ENCODE measurements at regions not wholly inside any gene's neighbourhood (a gene's known extent, or its start where the extent isn't known, plus 50 kb on each side); places are given as distances from the start of the nearest gene placed in this dataset.

GRCh38 chr11:80155412-80156017 lies 714.7 kb upstream of the TENM4 start:
- peak; percentile 40 for DNase-seq (ENCODE audit: low spot score)

- peak; percentile 28 for DNase-seq (ENCODE audit: low spot score)
Observed at GRCh38 chr11:80146232-80146631, 705.4 kb upstream of the TENM4 start.

- no peak for DNase-seq (ENCODE audit: low spot score)
Observed at GRCh38 chr11:80144897-80145594, 704.2 kb upstream of the TENM4 start.

GRCh38 chr11:80136991-80137390 lies 696.2 kb upstream of the TENM4 start:
- no peak for DNase-seq (ENCODE audit: low spot score)

GRCh38 chr11:80129396-80129795 lies 688.6 kb upstream of the TENM4 start:
- DNase-seq (ENCODE audit: low spot score): no peak

GRCh38 chr11:80122211-80122610 lies 681.4 kb upstream of the TENM4 start:
- DNase-seq (ENCODE audit: low spot score): no peak

- no peak for DNase-seq (ENCODE audit: low spot score)
Observed at GRCh38 chr11:80118073-80118472, 677.2 kb upstream of the TENM4 start.

GRCh38 chr11:80116796-80117195 lies 676.0 kb upstream of the TENM4 start:
- DNase-seq (ENCODE audit: low spot score): no peak

GRCh38 chr11:80109652-80110051 lies 668.8 kb upstream of the TENM4 start:
- no peak for DNase-seq (ENCODE audit: low spot score)

- DNase-seq (ENCODE audit: low spot score): no peak
Observed at GRCh38 chr11:80109031-80109430, 668.2 kb upstream of the TENM4 start.

- DNase-seq (ENCODE audit: low spot score): no peak
Observed at GRCh38 chr11:80107415-80107814, 666.6 kb upstream of the TENM4 start.

- no peak for DNase-seq (ENCODE audit: low spot score)
Observed at GRCh38 chr11:80104191-80104590, 663.4 kb upstream of the TENM4 start.

- peak; percentile 57 for DNase-seq (ENCODE audit: low spot score)
Observed at GRCh38 chr11:80103142-80103859, 662.5 kb upstream of the TENM4 start.

- DNase-seq (ENCODE audit: low spot score): no peak
Observed at GRCh38 chr11:80097146-80097545, 656.3 kb upstream of the TENM4 start.

- no peak for DNase-seq (ENCODE audit: low spot score)
Observed at GRCh38 chr11:80096736-80097135, 655.9 kb upstream of the TENM4 start.

GRCh38 chr11:80086496-80087055 lies 645.7 kb upstream of the TENM4 start:
- DNase-seq (ENCODE audit: low spot score): no peak

GRCh38 chr11:80085563-80085962 lies 644.7 kb upstream of the TENM4 start:
- no peak for DNase-seq (ENCODE audit: low spot score)

GRCh38 chr11:80084608-80085007 lies 643.8 kb upstream of the TENM4 start:
- no peak for DNase-seq (ENCODE audit: low spot score)

GRCh38 chr11:80083531-80083951 lies 642.7 kb upstream of the TENM4 start:
- DNase-seq (ENCODE audit: low spot score): peak; percentile 18

- DNase-seq (ENCODE audit: low spot score): no peak
Observed at GRCh38 chr11:80082406-80082805, 641.6 kb upstream of the TENM4 start.

GRCh38 chr11:80077113-80077512 lies 636.3 kb upstream of the TENM4 start:
- DNase-seq (ENCODE audit: low spot score): no peak

- DNase-seq (ENCODE audit: low spot score): no peak
Observed at GRCh38 chr11:80074837-80075236, 634.0 kb upstream of the TENM4 start.

GRCh38 chr11:80066291-80066690 lies 625.5 kb upstream of the TENM4 start:
- DNase-seq (ENCODE audit: low spot score): no peak

Measured in SW480 (cell line).